Progenitor cell of endocrine pancreas (in vitro differentiated cells): ENCODE measurements at regions not wholly inside any gene's neighbourhood (a gene's known extent, or its start where the extent isn't known, plus 50 kb on each side); places are given as distances from the start of the nearest gene placed in this dataset.

Experiments used
- DNase-seq: peaks from one replicate; pipeline ENCODE4 v3.0.0; 2021; ENCODE audit warnings: low spot score; ENCODE audit not compliant: unreplicated experiment
- H3K27ac Mint-ChIP-seq: 2 replicates; pipeline ENCODE4 v1.8.0; 2021; ENCODE audit warnings: mild to moderate bottlenecking, moderate library complexity, mixed read lengths
- H3K27me3 Mint-ChIP-seq: 2 replicates; pipeline ENCODE4 v1.8.0; 2021; ENCODE audit warnings: mixed read lengths
- H3K36me3 Mint-ChIP-seq: 2 replicates; pipeline ENCODE4 v1.8.0; 2022; ENCODE audit warnings: mixed read lengths; ENCODE audit not compliant: insufficient read depth
- H3K4me1 Mint-ChIP-seq: 2 replicates; pipeline ENCODE4 v1.8.0; 2021; ENCODE audit warnings: low read depth, mixed read lengths
- H3K4me3 Mint-ChIP-seq: 2 replicates; pipeline ENCODE4 v1.8.0; 2021; ENCODE audit warnings: low read depth, mild to moderate bottlenecking, moderate library complexity, mixed read lengths
- H3K9me3 Mint-ChIP-seq: 2 replicates; pipeline ENCODE4 v1.8.0; 2021; ENCODE audit warnings: low read depth, mixed read lengths
- CTCF ChIP-seq: fragments of 200-600 bp; sonication (generic); IDR thresholded peaks from one replicate; pipeline ENCODE4 v1.5.0; 2021; ENCODE audit warnings: antibody characterized with exemption, mild to moderate bottlenecking; ENCODE audit not compliant: unreplicated experiment

GRCh38 chr22:47784367-47784983, 1022.0 kb downstream of the TBC1D22A start:
- Mint-ChIP-seq H3K27me3 (peaks cover 22% of the 10 kb centered on the region), H3K4me3 (no peak overlapping the region), H3K9me3 (no peaks in the 10 kb centered on the region), H3K36me3 (no peaks in the 10 kb centered on the region), H3K27ac (no peak overlapping the region), H3K4me1 (no peaks in the 10 kb centered on the region)
- DNase-seq = no peak
- no peak for TF ChIP-seq CTCF

GRCh38 chr22:47783433-47784366, 1021.2 kb downstream of the TBC1D22A start:
- no peaks in the 10 kb centered on the region for H3K9me3 Mint-ChIP-seq
- no peak for TF ChIP-seq CTCF

DNA sequence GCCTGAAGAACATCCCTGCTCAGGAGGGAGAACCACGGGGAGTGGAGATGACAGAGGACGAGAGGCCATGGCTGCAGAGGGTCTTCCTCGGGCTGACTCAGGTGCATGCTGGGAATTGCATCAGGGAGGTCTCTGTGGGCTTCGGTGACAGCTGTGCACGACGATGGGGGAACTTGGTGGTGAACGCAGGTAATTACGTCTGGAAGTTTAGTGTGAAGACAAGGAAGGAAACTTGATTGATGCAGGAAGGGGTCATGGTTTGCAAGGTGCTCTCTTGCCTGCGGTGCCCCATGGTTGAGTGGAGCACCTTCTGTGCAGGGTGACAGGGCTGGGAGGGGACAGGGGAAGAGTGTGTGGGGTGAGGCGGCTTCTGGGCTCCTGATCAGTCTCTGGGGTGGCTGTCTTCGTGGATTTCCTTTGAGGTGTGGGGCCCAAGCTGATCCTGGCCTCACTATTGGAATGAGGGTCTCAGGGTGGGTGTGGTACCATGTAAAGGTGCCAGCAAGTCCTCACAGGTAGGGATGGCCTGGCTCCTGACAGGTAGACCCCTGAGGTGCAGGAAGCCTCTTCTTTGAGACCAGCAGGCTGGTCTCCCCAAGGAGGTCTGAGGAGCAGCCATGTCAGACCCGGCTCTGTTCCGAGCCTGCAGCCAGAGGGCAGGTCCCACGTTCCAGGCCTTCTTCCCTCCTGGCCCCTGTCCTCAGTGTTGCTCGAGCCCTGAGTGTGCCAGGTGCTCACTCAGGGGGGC, 1020.1 kb downstream of the TBC1D22A start:
- H3K9me3 Mint-ChIP-seq = no peaks in the 10 kb centered on the region
- peaks cover 22% of the 10 kb centered on the region for H3K27me3 Mint-ChIP-seq
- H3K4me1 Mint-ChIP-seq = no peaks in the 10 kb centered on the region
- no peak overlapping the region for H3K4me3 Mint-ChIP-seq
- DNase-seq = no peak
- H3K36me3 Mint-ChIP-seq = no peaks in the 10 kb centered on the region
- H3K27ac Mint-ChIP-seq = no peak overlapping the region
- no peak for TF ChIP-seq CTCF

More at GRCh38 chr22:47783433-47784366, 1021.2 kb downstream of the TBC1D22A start:
- Mint-ChIP-seq H3K36me3 (no peaks in the 10 kb centered on the region), H3K27me3 (peaks cover 25% of the 10 kb centered on the region), H3K4me3 (no peak overlapping the region), H3K27ac (no peak overlapping the region), H3K4me1 (no peaks in the 10 kb centered on the region)
- DNase-seq = no peak

DNA sequence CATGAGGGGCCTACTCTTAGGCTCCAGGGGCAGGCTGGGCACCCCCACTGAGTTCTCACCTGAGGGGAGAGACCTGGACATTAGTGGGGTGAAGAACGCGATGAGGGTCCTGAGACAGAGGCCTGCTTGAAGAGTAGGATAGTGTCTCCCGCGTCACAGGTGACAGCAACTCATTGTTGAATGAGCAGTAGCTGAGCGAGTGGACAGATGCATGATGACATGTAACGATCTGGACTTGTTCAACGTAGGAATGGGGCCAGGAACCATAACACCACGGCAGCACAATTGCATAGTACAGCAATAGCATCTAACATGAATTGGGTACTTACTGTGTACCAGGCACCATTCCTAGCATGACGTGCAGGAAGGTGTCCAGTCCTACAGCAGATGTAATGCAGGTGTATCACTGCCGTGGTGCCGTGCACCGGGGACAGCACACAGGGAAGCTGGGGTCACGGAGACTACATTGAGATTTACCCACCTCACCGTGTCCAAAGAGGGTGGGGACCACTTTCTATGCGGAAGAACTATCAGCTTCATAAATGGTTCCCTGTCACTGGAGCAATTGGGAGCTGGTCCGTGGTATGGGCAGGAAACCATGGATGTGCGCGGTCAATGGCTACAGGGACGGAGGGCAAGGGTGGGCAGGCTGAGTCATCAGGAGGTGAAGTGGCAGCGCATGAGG, 1019.1 kb downstream of the TBC1D22A start:
- H3K27ac Mint-ChIP-seq = no peak overlapping the region
- H3K36me3 Mint-ChIP-seq = no peaks in the 10 kb centered on the region
- H3K4me3 Mint-ChIP-seq = no peak overlapping the region
- no peak for DNase-seq
- no peaks in the 10 kb centered on the region for H3K9me3 Mint-ChIP-seq
- H3K4me1 Mint-ChIP-seq = no peaks in the 10 kb centered on the region
- H3K27me3 Mint-ChIP-seq = peaks cover 23% of the 10 kb centered on the region
- TF ChIP-seq CTCF = no peak
